ACC112 (cell line): ENCODE measurements at regions not wholly inside any gene's neighbourhood (a gene's known extent, or its start where the extent isn't known, plus 50 kb on each side); places are given as distances from the start of the nearest gene placed in this dataset.

Experiments used
- H2AFZ ChIP-seq: fragments of 200-600 bp; sonication (generic); one replicate; pipeline ENCODE4 v1.6.0; 2017; ENCODE audit warnings: antibody characterized with exemption, low read length; ENCODE audit not compliant: unreplicated experiment
- H3K27ac ChIP-seq: fragments of 200-600 bp; sonication (generic); 2 replicates; pipeline ENCODE4 v1.5.1; 2014; ENCODE audit warnings: low read depth, mild to moderate bottlenecking, antibody characterized with exemption, low read length, moderate library complexity
- H3K27me3 ChIP-seq: fragments of 200-600 bp; sonication (generic); 2 replicates; pipeline ENCODE4 v1.6.1; 2014; ENCODE audit warnings: mild to moderate bottlenecking, antibody characterized with exemption, low read length, moderate library complexity, mixed read lengths; ENCODE audit not compliant: insufficient read depth
- H3K36me3 ChIP-seq: fragments of 200-600 bp; sonication (generic); 2 replicates; pipeline ENCODE4 v1.6.1; 2016; ENCODE audit warnings: mild to moderate bottlenecking, antibody characterized with exemption, low read length, moderate library complexity, mixed read lengths; ENCODE audit not compliant: insufficient read depth
- H3K4me1 ChIP-seq: fragments of 200-600 bp; sonication (generic); one replicate; pipeline ENCODE4 v1.6.1; 2016; ENCODE audit warnings: low read length, mixed read lengths; ENCODE audit not compliant: insufficient read depth, unreplicated experiment, control insufficient read depth
- H3K4me3 ChIP-seq: fragments of 200-600 bp; sonication (generic); 2 replicates; pipeline ENCODE4 v1.5.1; 2014; ENCODE audit warnings: mild to moderate bottlenecking, low read depth, low read length
- H3K79me2 ChIP-seq: fragments of 200-600 bp; sonication (generic); one replicate; pipeline ENCODE4 v1.6.0; 2016; ENCODE audit warnings: low read length; ENCODE audit not compliant: control insufficient read depth, unreplicated experiment, insufficient read depth

DNA sequence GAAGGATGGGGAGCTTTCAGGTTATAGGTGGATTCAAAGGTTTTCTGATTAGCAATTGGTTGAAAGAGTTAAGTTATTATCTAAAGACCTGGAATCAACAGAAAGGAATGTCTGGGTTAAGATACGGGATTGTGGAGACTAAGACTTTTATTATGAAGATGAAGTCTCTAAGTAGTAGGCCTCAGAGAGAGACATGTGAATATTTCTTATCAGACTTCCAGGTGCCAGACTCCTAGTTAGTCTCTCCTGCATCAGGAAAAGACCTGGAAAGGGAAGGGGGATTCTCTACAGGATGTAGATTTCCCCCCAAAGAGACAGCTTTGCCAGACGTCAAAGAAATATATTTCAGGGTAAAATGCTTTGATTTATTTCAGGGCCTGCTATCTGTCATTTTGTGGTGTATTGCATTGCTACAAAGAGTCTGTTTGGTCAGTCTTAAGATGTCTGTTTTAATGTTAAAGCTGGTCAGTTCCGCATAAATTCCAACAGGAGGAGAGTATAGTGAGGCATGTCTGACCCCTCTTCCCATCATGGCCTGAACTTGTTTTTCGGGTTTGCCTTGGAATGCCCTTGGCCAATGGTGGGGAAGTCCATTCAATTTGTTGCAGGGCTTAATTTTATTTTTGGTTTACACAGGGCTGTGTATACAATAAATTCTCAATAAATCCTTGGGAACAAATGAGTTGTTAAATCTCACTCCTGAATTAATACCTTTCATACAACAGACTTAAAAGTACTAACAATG is 103.4 kb upstream of the RALGAPA2 start:
- H3K27me3 ChIP-seq = peaks cover 30% of the 10 kb centered on the region; the same call in 1 of the 2 replicates
- H2AFZ ChIP-seq = no peak overlapping the region
- H3K36me3 ChIP-seq = no peaks in the 10 kb centered on the region
- no peak overlapping the region for H3K27ac ChIP-seq
- H3K4me3 ChIP-seq = no peak overlapping the region
- no peaks in the 10 kb centered on the region for H3K4me1 ChIP-seq
- H3K79me2 ChIP-seq = no peaks in the 10 kb centered on the region

DNA sequence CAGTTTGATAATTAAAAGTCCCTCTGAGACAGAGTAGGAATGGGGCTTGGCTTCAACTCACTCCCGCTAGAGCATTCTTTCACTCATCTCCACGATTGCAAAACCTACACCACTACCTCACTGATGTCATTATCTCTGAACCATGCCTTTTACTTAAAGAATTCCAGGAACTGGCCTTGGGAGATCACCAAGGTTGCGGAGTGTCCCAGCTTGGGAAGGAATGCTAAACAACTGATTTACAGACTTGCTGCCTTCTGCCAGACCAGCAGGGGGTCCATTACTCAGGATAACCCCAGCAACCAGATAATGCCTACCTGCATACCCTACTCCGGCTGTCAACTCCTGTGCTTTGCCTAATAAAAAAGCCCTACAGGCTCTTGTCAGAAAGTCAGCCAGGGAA is 102.2 kb upstream of the RALGAPA2 start:
- Histone ChIP-seq H3K79me2 (no peaks in the 10 kb centered on the region), H2AFZ (no peak overlapping the region), H3K4me3 (no peak overlapping the region), H3K27me3 (peaks cover 24% of the 10 kb centered on the region; the same call in 1 of the 2 replicates), H3K27ac (no peak overlapping the region), H3K4me1 (no peaks in the 10 kb centered on the region), H3K36me3 (no peaks in the 10 kb centered on the region)

DNA sequence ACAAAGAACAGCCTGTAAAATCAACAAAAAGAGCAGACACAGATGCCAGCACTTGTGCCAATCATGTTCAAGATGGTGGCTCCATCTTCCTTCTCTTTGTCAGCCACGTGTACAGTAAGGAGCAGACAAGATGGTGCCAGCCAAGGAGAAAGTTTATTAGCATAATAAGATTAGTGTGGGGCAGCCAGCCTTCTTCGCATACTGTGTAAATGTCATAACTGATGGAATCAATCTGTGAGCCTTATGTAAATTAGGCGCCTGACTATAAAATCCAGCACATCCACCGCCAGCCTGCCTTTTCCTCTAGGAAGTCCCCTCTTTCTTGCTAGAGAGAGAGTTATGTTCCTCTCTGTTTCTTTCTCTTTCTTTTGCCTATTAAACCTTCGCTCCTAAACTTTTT is 99.7 kb upstream of the RALGAPA2 start:
- H3K27ac ChIP-seq = no peak overlapping the region
- no peaks in the 10 kb centered on the region for H3K36me3 ChIP-seq
- no peak overlapping the region for H2AFZ ChIP-seq
- no peaks in the 10 kb centered on the region for H3K4me1 ChIP-seq
- H3K79me2 ChIP-seq = no peaks in the 10 kb centered on the region
- H3K27me3 ChIP-seq = peaks cover 18% of the 10 kb centered on the region; the same call in 1 of the 2 replicates
- no peak overlapping the region for H3K4me3 ChIP-seq

DNA sequence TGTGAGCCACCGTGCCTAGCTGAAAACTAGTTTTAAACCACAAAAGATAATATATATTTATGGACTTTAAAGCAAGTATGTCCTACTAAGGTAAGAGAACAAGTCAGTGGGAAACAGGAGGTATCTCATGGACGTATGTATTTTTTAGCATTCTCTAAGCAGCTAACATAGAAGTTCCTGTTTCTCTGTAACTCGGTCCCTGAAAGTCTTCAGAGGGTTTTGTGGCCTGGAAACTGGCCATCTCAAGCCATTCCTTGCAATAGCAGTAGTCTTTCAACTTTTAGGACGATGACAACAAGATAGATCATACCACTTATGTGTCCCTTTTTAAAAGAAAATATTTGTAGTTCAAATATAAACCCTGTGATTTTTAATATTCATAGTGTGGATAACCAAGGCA is 95.6 kb upstream of the RALGAPA2 start:
- no peak overlapping the region for H3K4me3 ChIP-seq
- H3K36me3 ChIP-seq = no peaks in the 10 kb centered on the region
- no peak overlapping the region for H3K27ac ChIP-seq
- no peaks in the 10 kb centered on the region for H3K79me2 ChIP-seq
- no peaks in the 10 kb centered on the region for H3K4me1 ChIP-seq
- H2AFZ ChIP-seq = no peak overlapping the region
- no peaks in the 10 kb centered on the region for H3K27me3 ChIP-seq

DNA sequence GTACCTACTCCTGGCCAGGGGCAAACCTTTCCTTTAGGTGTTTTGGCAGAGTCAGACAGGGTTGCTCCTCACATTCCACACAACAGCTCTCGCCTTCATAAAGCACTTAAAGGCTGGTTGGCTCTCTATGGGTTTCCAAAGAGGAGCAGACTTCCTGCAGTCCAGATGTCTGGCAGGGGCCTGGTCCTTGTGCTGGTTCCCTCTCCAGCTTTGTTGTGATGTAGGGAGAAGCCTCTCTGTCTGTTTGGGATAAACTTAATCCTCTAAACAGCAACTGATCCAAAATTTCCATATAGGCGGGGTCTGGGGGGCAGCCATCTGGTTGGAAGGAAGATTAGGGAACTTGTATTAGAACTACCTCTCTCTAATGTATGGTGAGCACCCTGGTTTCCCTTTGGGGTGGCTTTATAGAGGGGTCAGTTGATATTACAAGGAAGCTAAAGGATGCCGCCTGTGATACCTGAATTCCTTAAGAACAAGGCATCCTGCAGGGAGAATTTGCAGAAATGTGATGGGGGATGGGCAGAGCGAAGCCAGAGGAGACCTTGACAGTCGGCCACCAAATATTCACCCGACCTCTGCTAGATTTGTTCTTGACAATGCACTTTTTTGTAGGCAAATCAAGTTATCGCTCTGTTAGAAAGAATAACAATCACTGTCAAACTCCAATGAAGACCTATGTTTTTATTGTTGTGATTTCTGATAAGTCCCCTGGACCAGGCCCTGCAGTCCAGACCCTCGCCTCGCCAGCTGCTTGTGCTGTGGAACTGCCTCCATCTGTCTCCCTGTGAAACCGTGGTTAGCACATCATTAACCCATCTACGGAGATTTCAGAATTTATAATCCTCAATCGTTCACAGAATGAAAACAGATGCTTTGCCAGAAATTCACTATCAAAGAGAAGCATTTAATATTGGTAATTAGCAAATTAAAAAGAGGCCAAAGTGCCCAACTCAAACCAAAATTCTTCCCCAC is 94.0 kb upstream of the RALGAPA2 start:
- Histone ChIP-seq H3K36me3 (no peaks in the 10 kb centered on the region), H3K4me3 (no peak overlapping the region)

DNA sequence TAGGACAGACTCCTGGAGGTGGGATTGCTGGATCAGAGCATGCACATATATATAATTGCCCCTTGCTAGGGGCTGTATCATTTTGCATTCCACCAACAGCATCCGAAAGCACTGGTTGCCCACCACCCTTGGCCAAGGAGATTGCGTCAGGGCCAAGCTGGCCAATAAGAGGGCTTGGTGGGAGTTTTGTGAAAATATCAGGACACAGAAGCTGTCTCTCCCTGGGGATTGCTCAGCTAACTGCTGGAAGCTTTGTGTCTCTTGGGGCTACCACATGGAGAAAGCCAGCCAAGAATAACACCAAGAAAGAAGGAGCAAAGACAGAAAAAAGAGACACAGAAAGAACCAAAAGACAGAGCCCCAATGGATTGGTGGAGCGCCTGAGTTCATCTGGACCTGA is 90.6 kb upstream of the RALGAPA2 start:
- no peaks in the 10 kb centered on the region for H3K36me3 ChIP-seq
- no peak overlapping the region for H3K4me3 ChIP-seq
- no peak overlapping the region for H3K27ac ChIP-seq
- H3K79me2 ChIP-seq = no peaks in the 10 kb centered on the region
- no peaks in the 10 kb centered on the region for H3K4me1 ChIP-seq
- H3K27me3 ChIP-seq = 0 out of 2 replicates have a peak, but pooled peaks cover 4% of the 10 kb centered on the region
- H2AFZ ChIP-seq = no peak overlapping the region

More for the DNA sequence above, 94.0 kb upstream of the RALGAPA2 start:
- no peaks in the 10 kb centered on the region for H3K79me2 ChIP-seq
- H3K27me3 ChIP-seq = no peaks in the 10 kb centered on the region
- no peak overlapping the region for H2AFZ ChIP-seq
- H3K4me1 ChIP-seq = no peaks in the 10 kb centered on the region
- H3K27ac ChIP-seq = no peak overlapping the region

DNA sequence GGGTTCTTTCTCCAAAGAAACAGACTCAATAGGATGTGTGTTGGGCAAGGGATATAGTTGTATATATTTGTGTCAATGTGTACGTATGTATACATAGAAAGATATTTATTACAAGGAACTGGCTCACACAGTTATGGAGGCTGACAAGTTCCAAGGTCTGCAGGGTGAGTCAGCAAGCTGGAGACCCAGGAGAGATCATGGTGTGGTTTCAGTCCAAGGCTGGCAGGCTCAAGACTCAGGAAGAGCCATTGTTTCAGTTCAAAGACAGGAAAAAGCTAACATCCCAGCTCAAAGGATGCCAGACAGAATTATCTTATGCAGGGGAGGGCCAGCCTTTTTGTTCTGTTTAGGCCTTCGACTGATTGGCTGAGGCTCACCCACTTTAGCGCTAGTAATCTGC is 89.9 kb upstream of the RALGAPA2 start:
- Histone ChIP-seq H3K79me2 (no peaks in the 10 kb centered on the region), H3K27ac (no peak overlapping the region), H3K4me3 (no peak overlapping the region), H3K4me1 (no peaks in the 10 kb centered on the region), H2AFZ (no peak overlapping the region), H3K36me3 (no peaks in the 10 kb centered on the region), H3K27me3 (0 out of 2 replicates have a peak, but pooled peaks cover 4% of the 10 kb centered on the region)

DNA sequence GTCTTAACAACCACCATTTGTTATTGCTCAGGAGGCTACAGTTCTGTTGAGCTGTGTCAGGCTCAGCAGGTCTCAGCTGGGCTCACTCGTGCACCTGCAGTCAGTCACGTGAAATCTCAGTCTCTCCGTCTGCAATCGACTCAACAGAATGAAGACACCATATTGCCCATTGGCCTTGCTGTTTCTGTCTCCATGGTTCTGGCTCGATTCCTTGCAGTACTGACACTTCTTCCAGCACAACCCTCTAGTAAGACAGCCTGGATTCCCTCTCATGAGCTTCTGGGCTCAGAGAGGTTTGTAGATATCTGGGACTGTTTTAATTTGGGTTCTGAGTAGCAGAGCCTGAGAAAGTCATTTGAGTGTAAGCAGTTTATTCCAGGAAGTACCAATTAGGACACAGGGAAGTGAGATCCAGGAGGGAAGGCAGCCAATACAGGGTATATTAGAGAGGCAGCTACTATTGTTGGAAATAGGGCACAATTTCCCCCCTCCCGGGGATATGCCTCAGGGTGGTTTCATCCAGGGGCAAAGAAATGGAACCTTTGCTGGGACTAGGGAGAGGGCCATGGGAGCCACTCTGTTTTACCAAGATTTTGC is 87.4 kb upstream of the RALGAPA2 start:
- Histone ChIP-seq H3K4me3 (no peak overlapping the region), H2AFZ (no peak overlapping the region), H3K27ac (no peak overlapping the region), H3K4me1 (no peaks in the 10 kb centered on the region), H3K79me2 (no peaks in the 10 kb centered on the region), H3K36me3 (no peaks in the 10 kb centered on the region), H3K27me3 (0 out of 2 replicates have a peak, but pooled peaks cover 4% of the 10 kb centered on the region)

DNA sequence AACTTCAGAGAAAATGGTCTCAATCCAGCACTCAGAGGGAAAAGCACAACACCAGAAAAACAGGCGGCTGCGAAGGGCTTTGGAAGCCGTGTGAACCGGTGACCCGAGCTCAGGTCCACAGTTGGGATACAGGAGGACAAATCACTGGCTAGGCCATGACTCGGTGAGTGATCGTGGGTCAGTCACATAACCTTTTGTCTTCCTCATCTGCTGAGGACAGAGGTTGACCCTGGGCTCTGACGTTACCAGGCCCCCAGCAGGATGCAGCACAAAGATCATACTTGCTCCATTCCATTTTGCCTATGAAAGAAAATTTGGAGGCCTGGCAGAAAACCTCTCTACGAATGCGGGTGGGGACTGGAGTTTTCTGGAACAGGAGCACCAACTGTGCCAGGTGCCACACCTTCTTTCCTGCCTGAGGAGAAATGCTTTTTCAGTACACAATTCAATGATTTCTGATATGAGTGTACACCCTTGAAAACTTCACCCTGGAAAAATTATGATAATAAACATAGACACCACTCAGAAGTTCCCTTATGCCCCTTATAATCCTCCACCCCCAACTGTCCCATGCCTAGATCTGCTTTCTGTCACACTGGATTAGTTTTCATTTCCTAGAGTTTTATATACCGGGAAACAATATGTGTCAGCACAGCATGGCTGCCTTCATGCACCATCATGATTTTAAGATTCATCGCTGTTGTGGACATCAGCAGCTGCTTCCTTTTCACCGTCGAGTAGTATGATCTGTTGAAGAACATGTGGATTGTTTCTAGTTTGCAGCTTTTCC is 85.3 kb upstream of the RALGAPA2 start:
- Histone ChIP-seq H3K79me2 (no peaks in the 10 kb centered on the region), H3K4me1 (no peaks in the 10 kb centered on the region), H3K4me3 (no peak overlapping the region), H3K36me3 (no peaks in the 10 kb centered on the region), H3K27me3 (0 out of 2 replicates have a peak, but pooled peaks cover 7% of the 10 kb centered on the region), H3K27ac (no peak overlapping the region), H2AFZ (no peak overlapping the region)
